HG03575 (cell line): ENCODE measurements at regions not wholly inside any gene's neighbourhood (a gene's known extent, or its start where the extent isn't known, plus 50 kb on each side); places are given as distances from the start of the nearest gene placed in this dataset.
"Not testable (repeated sequence)": the region's sequence is repeated elsewhere in the genome, so short reads cannot be mapped to it uniquely, and the experiment has no call there.

Source experiments
- ATAC-seq: cut with Tn5 transposase; IDR thresholded peaks from one replicate; pipeline ENCODE4 v1.9.1; 2021; ENCODE audit not compliant: unreplicated experiment, insufficient number of reproducible peaks, low FRiP score; ENCODE audit errors: extremely low read depth

- no peak for ATAC-seq
Measured at GRCh38 chr1:79950511-79950910, 944.0 kb upstream of the ADGRL4 start.

GRCh38 chr1:79945391-79945790 is 938.9 kb upstream of the ADGRL4 start:
- ATAC-seq = no peak

- no peak for ATAC-seq
Measured at GRCh38 chr1:79929356-79929755, 922.8 kb upstream of the ADGRL4 start.

- ATAC-seq = no peak
Measured at GRCh38 chr1:79928901-79929300, 922.4 kb upstream of the ADGRL4 start.

- ATAC-seq = no peak
Measured at GRCh38 chr1:79920960-79921669, 914.6 kb upstream of the ADGRL4 start.

- ATAC-seq = no peak
Measured at GRCh38 chr1:79914896-79915295, 908.4 kb upstream of the ADGRL4 start.

- no peak for ATAC-seq
Measured at GRCh38 chr1:79912813-79913212, 906.3 kb upstream of the ADGRL4 start.

- ATAC-seq = no peak
Measured at GRCh38 chr1:79903321-79903720, 896.8 kb upstream of the ADGRL4 start.

- ATAC-seq = no peak
Measured at GRCh38 chr1:79902418-79902817, 895.9 kb upstream of the ADGRL4 start.

GRCh38 chr1:79899914-79900313 is 893.4 kb upstream of the ADGRL4 start:
- ATAC-seq = no peak

GRCh38 chr1:79896140-79896539 is 889.6 kb upstream of the ADGRL4 start:
- no peak for ATAC-seq

GRCh38 chr1:79895573-79895972 is 889.0 kb upstream of the ADGRL4 start:
- no peak for ATAC-seq

- ATAC-seq = not testable (repeated sequence)
Measured at GRCh38 chr1:79894129-79894528, 887.6 kb upstream of the ADGRL4 start.

- no peak for ATAC-seq
Measured at GRCh38 chr1:79887059-79887458, 880.5 kb upstream of the ADGRL4 start.

GRCh38 chr1:79885101-79885500 is 878.6 kb upstream of the ADGRL4 start:
- ATAC-seq = no peak

- no peak for ATAC-seq
Measured at GRCh38 chr1:79877086-79877485, 870.6 kb upstream of the ADGRL4 start.

GRCh38 chr1:79875187-79875586 is 868.7 kb upstream of the ADGRL4 start:
- no peak for ATAC-seq

GRCh38 chr1:79874289-79874688 is 867.8 kb upstream of the ADGRL4 start:
- no peak for ATAC-seq

- no peak for ATAC-seq
Measured at GRCh38 chr1:79859212-79859948, 852.9 kb upstream of the ADGRL4 start.

GRCh38 chr1:79852004-79852403 is 845.5 kb upstream of the ADGRL4 start:
- no peak for ATAC-seq

- no peak for ATAC-seq
Measured at GRCh38 chr1:79849388-79849787, 842.9 kb upstream of the ADGRL4 start.
